ENCODE measurements at regions not wholly inside any gene's neighbourhood (a gene's known extent, or its start where the extent isn't known, plus 50 kb on each side); places are given as distances from the start of the nearest gene placed in this dataset.
"Not testable (repeated sequence)": the region's sequence is repeated elsewhere in the genome, so short reads cannot be mapped to it uniquely, and the experiment has no call there.

DNA sequence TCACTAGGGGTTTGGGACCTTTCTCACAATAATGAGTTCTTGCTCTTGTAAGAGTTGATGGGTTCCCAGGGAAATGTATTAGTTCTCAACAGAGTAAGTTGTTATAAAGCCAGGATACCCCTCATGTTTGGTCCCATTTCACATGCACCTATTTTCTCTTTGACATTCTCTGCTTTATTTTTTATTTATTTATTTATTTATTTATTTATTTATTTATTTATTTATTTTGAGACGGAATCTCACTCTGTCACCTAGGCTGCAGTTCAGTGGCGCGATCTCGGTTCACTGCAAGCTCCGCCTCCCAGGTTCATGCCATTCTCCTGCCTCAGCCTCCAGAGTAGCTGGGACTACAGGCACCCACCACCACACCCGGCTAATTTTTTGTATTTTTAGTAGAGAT lies 52.2 kb downstream of the ACTRT1 start:
- CTCF ChIA-PET; POLR2A ChIA-PET (ENCODE audit: low non-redundant PET); DNase-seq (ENCODE audit: low spot score); H3K27ac ChIP-seq: not testable (repeated sequence)

DNA sequence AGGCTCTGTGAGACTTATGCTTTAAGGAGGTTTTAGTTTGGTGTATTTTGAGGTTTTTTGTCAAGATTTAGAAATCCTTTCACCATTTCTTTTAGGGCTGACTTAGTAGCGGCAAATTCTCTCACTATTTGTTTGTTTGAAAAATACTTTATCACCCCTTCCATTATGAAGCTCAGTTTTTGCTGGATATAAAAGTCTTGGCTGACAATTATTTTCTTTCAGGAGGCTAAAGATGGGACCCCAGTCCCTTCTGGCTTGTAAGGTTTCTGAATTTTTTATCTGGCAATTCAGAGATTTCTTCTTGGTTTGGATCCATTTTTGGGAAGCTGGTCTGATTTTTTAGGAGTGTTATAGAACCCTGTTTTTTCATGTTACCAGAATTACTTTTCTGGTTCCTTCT lies 88.5 kb downstream of the ACTRT1 start:
- CTCF ChIA-PET, result no interaction called here
- no peak overlapping the region for H3K27ac ChIP-seq
- no peak for DNase-seq (ENCODE audit: low spot score)
- POLR2A ChIA-PET (ENCODE audit: low non-redundant PET), result no interaction called here
- TF ChIP-seq, protein P1, sequence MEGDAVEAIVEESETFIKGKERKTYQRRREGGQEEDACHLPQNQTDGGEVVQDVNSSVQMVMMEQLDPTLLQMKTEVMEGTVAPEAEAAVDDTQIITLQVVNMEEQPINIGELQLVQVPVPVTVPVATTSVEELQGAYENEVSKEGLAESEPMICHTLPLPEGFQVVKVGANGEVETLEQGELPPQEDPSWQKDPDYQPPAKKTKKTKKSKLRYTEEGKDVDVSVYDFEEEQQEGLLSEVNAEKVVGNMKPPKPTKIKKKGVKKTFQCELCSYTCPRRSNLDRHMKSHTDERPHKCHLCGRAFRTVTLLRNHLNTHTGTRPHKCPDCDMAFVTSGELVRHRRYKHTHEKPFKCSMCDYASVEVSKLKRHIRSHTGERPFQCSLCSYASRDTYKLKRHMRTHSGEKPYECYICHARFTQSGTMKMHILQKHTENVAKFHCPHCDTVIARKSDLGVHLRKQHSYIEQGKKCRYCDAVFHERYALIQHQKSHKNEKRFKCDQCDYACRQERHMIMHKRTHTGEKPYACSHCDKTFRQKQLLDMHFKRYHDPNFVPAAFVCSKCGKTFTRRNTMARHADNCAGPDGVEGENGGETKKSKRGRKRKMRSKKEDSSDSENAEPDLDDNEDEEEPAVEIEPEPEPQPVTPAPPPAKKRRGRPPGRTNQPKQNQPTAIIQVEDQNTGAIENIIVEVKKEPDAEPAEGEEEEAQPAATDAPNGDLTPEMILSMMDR (conservative IDR thresholded peaks at IDR 0.05; ENCODE audit: low read depth), result no peak

DNA sequence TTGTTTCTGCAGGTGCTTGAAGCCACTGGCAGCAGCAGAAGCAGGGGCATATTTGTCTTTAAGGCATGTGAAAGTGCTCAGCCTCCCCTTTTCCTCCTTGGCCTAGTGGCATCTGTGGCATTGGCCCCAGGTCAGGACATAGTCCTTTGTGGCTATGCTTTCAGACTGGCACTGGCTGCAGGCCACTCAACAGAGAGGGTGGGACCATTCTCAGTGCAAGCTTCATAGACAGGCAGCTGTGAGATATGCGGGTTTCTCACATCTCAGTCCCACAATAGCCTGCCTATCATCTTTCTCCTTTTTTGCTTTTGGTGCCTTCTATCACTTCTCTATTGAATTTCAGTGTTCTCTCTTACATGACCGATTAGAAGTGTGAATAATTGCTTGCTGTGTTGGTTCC lies 104.8 kb downstream of the ACTRT1 start:
- ChIA-PET CTCF (no interaction called here), POLR2A (ENCODE audit: low non-redundant PET) (no interaction called here)
- no peak overlapping the region for H3K27ac ChIP-seq
- TF ChIP-seq, protein P1 (conservative IDR thresholded peaks at IDR 0.05; ENCODE audit: low read depth), result no peak
- DNase-seq (ENCODE audit: low spot score), result no peak

DNA sequence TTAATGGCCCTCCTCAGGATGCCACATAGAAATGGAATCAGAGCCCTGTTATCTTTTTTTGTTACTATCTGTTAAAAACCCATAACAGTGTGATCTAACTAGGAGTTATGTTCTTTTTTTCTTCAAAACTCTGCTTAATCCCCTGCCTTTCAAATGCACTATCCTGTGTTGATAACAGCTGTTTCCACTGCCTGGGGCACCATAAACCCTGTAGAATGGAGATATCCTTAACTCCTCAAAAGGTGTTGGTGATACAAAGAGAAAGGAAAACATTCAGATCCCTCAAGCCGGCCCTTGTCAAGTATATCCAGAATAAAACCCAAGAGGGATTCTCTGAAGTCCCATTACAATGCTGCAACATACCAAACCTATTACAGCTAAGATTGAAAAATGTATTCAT lies 108.6 kb downstream of the ACTRT1 start:
- TF ChIP-seq, protein P1 (conservative IDR thresholded peaks at IDR 0.05; ENCODE audit: low read depth), result no peak
- no peak overlapping the region for H3K27ac ChIP-seq
- CTCF ChIA-PET, result no interaction called here
- no peak for DNase-seq (ENCODE audit: low spot score)
- POLR2A ChIA-PET (ENCODE audit: low non-redundant PET), result no interaction called here

DNA sequence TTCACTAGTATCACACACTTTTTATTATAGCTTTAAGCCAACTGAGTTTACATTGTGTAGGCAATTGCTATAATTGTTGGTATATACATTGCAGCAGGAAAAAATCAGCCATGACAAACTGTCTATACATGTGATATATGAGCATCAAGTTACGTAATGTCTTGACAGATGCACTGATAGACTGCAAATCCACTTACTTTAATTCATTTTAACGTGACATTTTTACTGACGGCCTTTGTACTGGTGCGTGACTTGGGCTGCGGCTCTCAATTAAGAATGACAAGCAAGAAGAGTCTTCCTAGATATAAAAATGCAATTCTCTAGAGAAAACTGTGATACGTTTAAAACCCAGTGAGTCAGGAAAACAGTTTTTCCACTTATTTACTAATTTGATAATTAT lies 143.8 kb downstream of the ACTRT1 start:
- CTCF ChIA-PET, result interaction anchor here (0.5 kb wide), 1 partner anchor 12 kb away, joined by 3 read pairs; no protein-coding TSS in a partner anchor
- no peak overlapping the region for H3K27ac ChIP-seq
- DNase-seq (ENCODE audit: low spot score), result no peak
- TF ChIP-seq, protein P1 (conservative IDR thresholded peaks at IDR 0.05; ENCODE audit: low read depth), result no peak
- POLR2A ChIA-PET (ENCODE audit: low non-redundant PET), result no interaction called here

DNA sequence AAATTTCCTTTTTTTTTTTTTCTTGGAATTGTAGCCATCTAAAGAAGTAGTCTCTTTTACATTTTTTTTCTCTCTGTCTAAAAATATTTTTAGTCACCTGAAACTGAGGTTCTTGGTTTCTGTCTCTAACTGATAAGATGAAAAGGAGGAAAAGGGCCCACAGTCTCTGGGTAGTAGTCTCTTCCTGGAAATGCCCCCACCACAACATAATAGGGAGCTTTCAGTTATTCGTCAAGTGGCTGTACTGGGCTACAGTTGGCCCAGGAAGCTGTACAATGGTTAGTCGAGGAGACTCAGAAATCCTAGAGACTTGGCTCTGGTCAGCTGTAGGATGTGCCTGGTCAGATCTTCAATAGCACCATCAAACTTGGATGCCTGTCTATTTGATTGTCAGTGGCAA lies 163.4 kb downstream of the ACTRT1 start:
- TF ChIP-seq, protein P1 (conservative IDR thresholded peaks at IDR 0.05; ENCODE audit: low read depth), result no peak
- H3K27ac ChIP-seq, result no peak overlapping the region
- DNase-seq (ENCODE audit: low spot score), result no peak
- POLR2A ChIA-PET (ENCODE audit: low non-redundant PET), result no interaction called here
- CTCF ChIA-PET, result interaction anchor here (0.7 kb wide), 1 partner anchor 764 kb away, joined by 3 read pairs; no protein-coding TSS in a partner anchor

DNA sequence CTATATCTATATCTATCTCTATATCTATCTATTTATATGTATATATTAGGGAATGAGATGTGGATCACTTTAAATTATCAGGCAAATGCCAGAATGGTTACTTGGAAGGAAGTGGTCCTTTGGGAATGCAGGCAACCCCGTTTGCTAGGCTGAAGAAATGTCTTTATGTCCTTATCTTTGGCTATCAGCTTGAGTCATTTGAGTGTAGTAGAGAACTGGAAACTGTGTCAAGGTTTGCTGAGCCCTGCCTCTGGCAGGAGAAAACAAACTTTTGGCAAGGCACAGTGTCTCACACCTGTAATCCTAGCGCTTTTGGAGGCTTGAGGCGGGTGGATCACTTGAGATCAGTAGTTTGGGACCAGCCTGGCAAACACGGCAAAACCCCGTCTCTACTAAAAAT lies 167.3 kb downstream of the ACTRT1 start:
- TF ChIP-seq, protein P1 (conservative IDR thresholded peaks at IDR 0.05; ENCODE audit: low read depth), result no peak
- CTCF ChIA-PET, result no interaction called here
- POLR2A ChIA-PET (ENCODE audit: low non-redundant PET), result no interaction called here
- DNase-seq (ENCODE audit: low spot score), result no peak
- H3K27ac ChIP-seq, result no peak overlapping the region

Measured in RWPE1 (cell line).